Prostate gland (tissue), 2 donors: ENCODE measurements at regions not wholly inside any gene's neighbourhood (a gene's known extent, or its start where the extent isn't known, plus 50 kb on each side); places are given as distances from the start of the nearest gene placed in this dataset.

Experiments used
- DNase-seq: peaks from one replicate; pipeline ENCODE4 v3.0.0-alpha.2; 2019; ENCODE audit warnings: low spot score
- H3K27ac ChIP-seq, 2 donors: fragments of 200-600 bp; sonication (generic); 2 replicates each; pipeline ENCODE4 v1.5.1; 2017 to 2019
- H3K27me3 ChIP-seq: fragments of 200-600 bp; sonication (generic); replicated peaks from 2 replicates; pipeline ENCODE4 v1.5.1; 2019; ENCODE audit not compliant: insufficient read depth
- H3K36me3 ChIP-seq, 2 donors: fragments of 200-600 bp; sonication (generic); 1 replicate in 1 of 2; 2 replicates in 1 of 2; pipeline versions ENCODE4 v1.5.1 to v1.8.1; 2017 to 2019
- H3K4me1 ChIP-seq: fragments of 200-600 bp; sonication (generic); replicated peaks from 2 replicates; pipeline ENCODE4 v1.5.1; 2019
- H3K4me3 ChIP-seq, 2 donors: fragments of 200-600 bp; sonication (generic); 2 replicates each; pipeline ENCODE4 v1.5.1; 2017 to 2019
- H3K9me3 ChIP-seq: fragments of 200-600 bp; sonication (generic); 2 replicates; pipeline ENCODE4 v1.5.1; 2017
- CTCF ChIP-seq, 4 experiments: fragments of 200-600 bp in 2 of 4; fragments of 450-650 bp in 2 of 4; sonication (generic) in 2 of 4; IDR thresholded peaks; 1 replicate in 3 of 4; 2 replicates in 1 of 4; pipeline ENCODE4 v1.5.1; 2016 to 2019; ENCODE audit warnings: antibody characterized with exemption in 4 of 4, mild to moderate bottlenecking in 2 of 4, moderate library complexity in 2 of 4
- POLR2A ChIP-seq: fragments of 450-650 bp; IDR thresholded peaks from one replicate; pipeline ENCODE4 v1.6.1; 2016; ENCODE audit warnings: antibody characterized with exemption, mild to moderate bottlenecking
- POLR2AphosphoS5 ChIP-seq: sonication (generic); formaldehyde crosslinking; IDR thresholded peaks from one replicate; pipeline ENCODE4 v1.6.1; 2017; ENCODE audit warnings: antibody characterized with exemption
- WGBS: methylation state at CpG from one replicate; pipeline ENCODE4 v1.1.5; 2018; 5-methylcytosine and 5-hydroxymethylcytosine counted together
- intact Hi-C: fragments of 100-400 bp; cut with DNase I; formaldehyde crosslinking; loops from one replicate; pipeline ENCODE4 v1.14.2; 2022

GRCh38 chr6:146997062-146997461 is 207.2 kb upstream of the STXBP5 start:
- TF ChIP-seq CTCF (IDR thresholded peaks at IDR 0.05) (no peak), POLR2AphosphoS5 (no peak), POLR2A (no peak)
- Histone ChIP-seq H3K27ac (no peak overlapping the region), H3K9me3 (no peaks in the 10 kb centered on the region), H3K4me3 (no peak overlapping the region), H3K36me3 (no peaks in the 10 kb centered on the region), H3K4me1 (no peaks in the 10 kb centered on the region), H3K27me3 (no peaks in the 10 kb centered on the region)
- DNase-seq, result no peak
- 94% methylated on average over 1 of the region's 1 CpG for WGBS
- intact Hi-C loops, result no loop called here

GRCh38 chr6:146999766-147000165 is 204.5 kb upstream of the STXBP5 start:
- H3K27ac ChIP-seq, result no peak overlapping the region
- H3K27me3 ChIP-seq, result no peaks in the 10 kb centered on the region
- no peak for DNase-seq
- H3K9me3 ChIP-seq, result no peaks in the 10 kb centered on the region
- no peaks in the 10 kb centered on the region for H3K4me1 ChIP-seq
- H3K4me3 ChIP-seq, result no peak overlapping the region
- no peak for TF ChIP-seq POLR2A
- no peak for TF ChIP-seq CTCF (IDR thresholded peaks at IDR 0.05)
- no peak for TF ChIP-seq POLR2AphosphoS5
- intact Hi-C loops, result no loop called here
- WGBS, result 81% methylated on average over 5 of the region's 5 CpGs
- H3K36me3 ChIP-seq, result no peaks in the 10 kb centered on the region

DNA sequence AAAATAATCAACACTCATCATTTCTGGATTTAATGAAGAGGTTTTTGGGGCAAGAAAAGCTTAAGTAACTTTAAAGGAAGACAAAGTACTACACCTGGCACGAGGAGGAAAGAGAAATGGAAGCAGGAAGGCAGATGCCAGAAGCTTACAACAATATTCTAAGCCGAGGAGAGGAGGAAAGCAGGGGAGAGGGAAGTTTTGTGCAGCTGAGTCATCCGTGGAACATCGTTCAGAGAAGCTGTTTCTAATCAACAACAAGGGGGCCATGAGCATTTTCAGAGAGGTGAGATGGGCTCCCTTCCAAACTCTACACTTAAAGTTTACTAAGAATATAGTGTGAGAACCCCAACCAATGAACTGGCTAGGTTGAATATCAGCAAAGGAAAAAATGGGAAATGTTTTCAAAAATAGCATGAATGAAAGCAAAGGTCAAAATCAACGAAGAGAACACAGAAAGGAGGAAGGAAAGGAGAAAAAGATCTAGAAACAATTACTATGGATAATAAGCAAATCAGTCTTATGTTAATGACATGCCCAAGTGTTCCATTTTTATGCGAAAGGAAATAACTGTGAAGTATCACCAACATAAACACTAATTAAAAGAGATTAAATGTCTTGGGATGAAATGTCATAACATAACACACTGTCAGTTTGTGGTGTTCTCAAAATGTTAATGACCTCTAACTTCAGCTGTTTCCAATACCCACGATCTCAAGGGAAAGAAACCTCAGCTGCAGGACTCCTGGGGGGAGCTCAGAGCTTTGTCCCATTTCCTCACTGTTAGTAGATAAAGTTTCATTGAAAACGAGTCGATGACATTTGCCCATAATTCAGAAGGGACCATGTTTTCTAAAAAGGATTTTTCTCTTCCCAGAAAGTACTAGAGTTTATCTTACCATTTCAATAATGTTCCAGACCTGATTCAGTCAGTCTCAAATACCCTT is 203.4 kb upstream of the STXBP5 start:
- Histone ChIP-seq H3K27ac (no peak overlapping the region), H3K27me3 (no peaks in the 10 kb centered on the region), H3K4me1 (no peaks in the 10 kb centered on the region), H3K36me3 (no peaks in the 10 kb centered on the region), H3K4me3 (no peak overlapping the region), H3K9me3 (no peaks in the 10 kb centered on the region)
- WGBS, result 36% methylated on average over 9 of the region's 9 CpGs
- intact Hi-C loops, result no loop called here
- DNase-seq, result no peak
- TF ChIP-seq POLR2AphosphoS5, result no peak
- TF ChIP-seq POLR2A, result no peak
- TF ChIP-seq CTCF (IDR thresholded peaks at IDR 0.05), result no peak

GRCh38 chr6:147001621-147002020 is 202.6 kb upstream of the STXBP5 start:
- no peaks in the 10 kb centered on the region for H3K4me1 ChIP-seq

More at GRCh38 chr6:147001621-147002020, 202.6 kb upstream of the STXBP5 start:
- H3K27me3 ChIP-seq, result no peaks in the 10 kb centered on the region
- H3K27ac ChIP-seq, result no peak overlapping the region
- intact Hi-C loops, result no loop called here
- H3K9me3 ChIP-seq, result no peaks in the 10 kb centered on the region
- no peak overlapping the region for H3K4me3 ChIP-seq
- DNase-seq, result no peak
- H3K36me3 ChIP-seq, result no peaks in the 10 kb centered on the region
- TF ChIP-seq POLR2AphosphoS5, result no peak
- TF ChIP-seq CTCF (IDR thresholded peaks at IDR 0.05), result no peak
- no peak for TF ChIP-seq POLR2A
- 63% methylated on average over 1 of the region's 1 CpG for WGBS
